CD4-positive, alpha-beta T cell treated with Interleukin-17A for 4 hours (primary cell): ENCODE measurements at regions not wholly inside any gene's neighbourhood (a gene's known extent, or its start where the extent isn't known, plus 50 kb on each side); places are given as distances from the start of the nearest gene placed in this dataset.

Experiments
- DNase-seq: peaks from one replicate; pipeline ENCODE4 v3.0.0-alpha.2; 2020; ENCODE audit warnings: mixed read lengths

DNA sequence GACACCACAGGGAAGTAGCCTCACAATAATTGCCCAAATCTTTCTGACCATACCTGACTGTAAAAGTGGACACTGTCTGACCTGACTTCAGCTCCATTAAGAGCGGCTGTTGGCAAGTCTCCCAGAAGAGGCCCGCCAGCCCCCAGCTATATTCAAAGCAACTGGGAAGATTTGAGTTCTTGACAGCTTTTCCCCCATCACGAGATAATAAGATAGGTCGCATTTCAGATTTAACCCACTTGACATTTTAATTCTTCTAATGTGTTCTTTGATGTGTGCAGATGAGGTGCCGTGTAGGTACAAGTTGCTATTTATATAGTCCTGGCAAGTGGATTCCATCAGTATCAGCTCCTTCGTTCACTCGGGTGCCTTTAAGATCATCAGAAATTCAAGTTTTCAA is 345.7 kb downstream of the DRD1 start:
- no peak for DNase-seq

DNA sequence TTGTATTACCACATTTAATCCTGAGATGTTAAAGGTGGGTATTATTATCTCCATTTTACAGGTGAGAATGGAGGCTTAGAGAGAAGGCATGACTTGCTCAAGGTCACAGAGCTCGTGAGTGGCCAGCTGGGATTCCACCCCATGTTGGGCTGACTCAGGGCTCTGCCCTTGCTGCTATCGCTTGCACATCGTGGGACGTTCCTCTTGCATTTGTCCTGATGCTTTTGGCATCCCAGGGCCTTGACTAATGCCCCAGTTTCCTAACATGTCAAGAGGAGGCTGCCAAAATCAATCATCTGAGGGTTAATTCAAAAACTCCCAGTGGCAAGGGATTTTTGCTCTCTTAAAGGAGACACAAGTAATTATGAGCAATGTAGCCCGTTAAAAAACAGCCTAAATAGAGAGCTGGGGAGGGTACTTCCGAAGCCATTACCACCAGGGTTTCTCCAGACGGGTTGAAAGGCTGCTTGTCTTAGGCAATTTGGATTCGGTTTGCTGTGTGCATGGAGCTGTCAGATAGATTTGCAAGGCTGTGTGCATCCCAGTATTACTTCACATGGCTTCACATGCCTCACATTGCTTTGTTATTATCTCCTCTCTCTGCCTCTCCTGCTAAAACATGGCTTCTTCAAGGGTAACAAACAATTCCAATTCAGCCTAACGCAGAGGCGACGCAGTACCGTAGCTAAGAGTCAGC is 347.4 kb downstream of the DRD1 start:
- no peak for DNase-seq

GRCh38 chr5:175094461-175094860 is 349.5 kb downstream of the DRD1 start:
- no peak for DNase-seq

- DNase-seq: no peak
These were observed 351.3 kb downstream of the DRD1 start for GRCh38 chr5:175092691-175093090.

GRCh38 chr5:175088963-175089362 is 355.0 kb downstream of the DRD1 start:
- DNase-seq: no peak

GRCh38 chr5:175082866-175083590 is 358.6 kb downstream of the MSX2 start:
- no peak for DNase-seq

DNA sequence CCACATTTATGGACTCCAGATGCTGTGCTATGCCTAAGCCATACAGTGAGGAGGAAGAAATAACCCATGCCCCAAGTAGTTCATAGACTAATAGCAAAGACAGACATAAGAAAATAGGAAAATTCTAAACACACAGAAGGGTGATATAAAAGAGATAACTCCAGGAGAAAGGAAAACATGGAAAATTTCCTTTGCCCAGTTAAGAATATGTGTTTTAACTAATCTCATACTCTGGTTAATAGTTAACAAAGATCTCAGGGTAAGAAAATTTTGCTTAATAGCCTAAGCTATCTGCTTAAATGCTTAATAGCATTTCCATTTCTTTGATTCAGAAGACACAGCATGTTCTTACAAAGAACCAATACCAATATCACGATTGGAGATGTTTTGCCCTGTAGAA is 358.0 kb downstream of the MSX2 start:
- no peak for DNase-seq

DNA sequence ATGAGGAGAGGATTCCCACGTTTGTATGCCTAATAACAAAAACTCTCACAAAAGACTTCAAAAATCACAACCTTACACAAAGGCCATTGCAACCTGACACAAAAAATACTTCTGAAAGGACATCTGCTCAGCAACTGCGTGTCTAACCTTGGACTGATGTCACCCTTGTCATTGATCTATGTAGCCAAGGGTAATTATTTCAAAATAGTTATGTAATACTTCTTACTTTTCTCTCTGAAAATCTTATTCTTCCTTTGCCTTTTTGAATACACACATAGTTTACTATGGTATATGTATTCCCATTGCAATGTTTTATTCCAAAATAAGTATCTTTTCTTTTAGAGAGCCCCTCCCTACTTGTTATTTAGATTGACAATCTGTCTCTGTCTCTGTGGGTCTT is 355.3 kb downstream of the MSX2 start:
- DNase-seq: no peak

- no peak for DNase-seq
These were observed 345.9 kb downstream of the MSX2 start for GRCh38 chr5:175070283-175070682.

- DNase-seq: no peak
These were observed 335.9 kb downstream of the MSX2 start for GRCh38 chr5:175060257-175060656.

DNA sequence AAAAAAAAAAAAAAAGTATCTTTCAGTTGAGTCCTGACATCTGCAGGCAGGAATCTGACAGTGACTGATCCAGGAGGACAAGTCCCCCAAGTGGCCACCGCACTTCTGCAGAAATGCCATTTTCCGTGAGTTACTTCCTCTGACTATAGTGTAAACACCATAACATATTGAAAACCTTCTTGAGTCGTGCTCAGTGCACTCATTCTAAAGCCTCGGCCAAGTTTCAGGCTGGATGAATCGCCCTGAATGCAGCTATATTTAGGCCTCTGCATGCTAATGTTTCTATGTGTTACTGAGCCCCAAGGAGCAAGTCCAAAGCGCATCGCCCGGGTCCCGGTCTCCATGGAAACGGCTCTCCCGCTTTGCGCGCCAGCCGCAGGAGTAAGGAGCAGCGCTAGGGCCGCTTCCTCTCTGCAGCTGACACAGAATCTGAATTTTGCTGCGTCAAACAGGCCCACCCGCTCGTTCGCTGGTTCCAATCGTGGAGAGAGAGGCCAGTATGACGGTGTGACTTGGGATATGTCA is 335.4 kb downstream of the MSX2 start:
- DNase-seq: no peak

- no peak for DNase-seq
These were observed 332.4 kb downstream of the MSX2 start for GRCh38 chr5:175056831-175057230.

DNA sequence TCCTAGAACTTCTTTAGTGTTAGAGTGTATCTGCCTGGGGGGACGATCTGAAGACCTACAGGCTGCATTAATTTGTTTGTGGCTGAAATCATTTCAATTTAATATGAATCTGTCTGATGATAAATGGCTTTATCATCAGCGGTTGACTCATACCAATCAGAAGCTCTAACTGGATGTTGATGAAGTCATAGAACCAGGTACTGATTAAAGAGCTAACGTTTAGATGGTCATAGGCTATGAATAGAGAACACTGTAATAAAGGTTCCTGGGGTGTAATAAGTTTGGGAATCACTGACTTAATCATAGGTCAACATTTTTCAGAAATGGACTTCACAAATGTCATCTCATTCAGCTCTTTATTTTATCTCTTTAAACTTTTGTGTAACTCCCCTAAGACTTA is 329.9 kb downstream of the MSX2 start:
- no peak for DNase-seq

GRCh38 chr5:175052351-175052750 is 328.0 kb downstream of the MSX2 start:
- no peak for DNase-seq

- no peak for DNase-seq
These were observed 322.7 kb downstream of the MSX2 start for GRCh38 chr5:175047048-175047447.

DNA sequence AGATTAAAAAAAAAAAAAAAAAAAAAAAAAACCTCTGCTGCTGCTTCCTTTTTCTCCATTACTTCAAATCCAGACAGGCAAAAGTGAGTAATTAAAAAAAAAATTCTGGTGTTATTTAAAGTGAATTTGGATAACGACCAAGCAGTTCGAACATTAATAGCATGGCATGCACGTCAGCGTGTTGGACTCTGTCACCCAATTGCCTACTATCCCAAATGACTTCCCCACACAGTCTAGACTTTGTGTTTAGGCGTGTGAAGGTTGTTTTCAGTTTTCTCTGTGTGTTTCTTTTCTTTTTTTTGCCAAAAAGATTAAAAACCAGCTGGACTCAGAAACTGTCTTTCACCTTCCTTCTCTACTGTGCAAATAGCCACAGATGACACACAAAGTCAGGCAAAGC is 321.4 kb downstream of the MSX2 start:
- no peak for DNase-seq

- no peak for DNase-seq
These were observed 313.4 kb downstream of the MSX2 start for GRCh38 chr5:175037820-175038219.

- no peak for DNase-seq
These were observed 311.6 kb downstream of the MSX2 start for GRCh38 chr5:175035882-175036533.

GRCh38 chr5:175034924-175035323 is 310.5 kb downstream of the MSX2 start:
- DNase-seq: no peak

- DNase-seq: no peak
These were observed 308.4 kb downstream of the MSX2 start for GRCh38 chr5:175032741-175033151.

DNA sequence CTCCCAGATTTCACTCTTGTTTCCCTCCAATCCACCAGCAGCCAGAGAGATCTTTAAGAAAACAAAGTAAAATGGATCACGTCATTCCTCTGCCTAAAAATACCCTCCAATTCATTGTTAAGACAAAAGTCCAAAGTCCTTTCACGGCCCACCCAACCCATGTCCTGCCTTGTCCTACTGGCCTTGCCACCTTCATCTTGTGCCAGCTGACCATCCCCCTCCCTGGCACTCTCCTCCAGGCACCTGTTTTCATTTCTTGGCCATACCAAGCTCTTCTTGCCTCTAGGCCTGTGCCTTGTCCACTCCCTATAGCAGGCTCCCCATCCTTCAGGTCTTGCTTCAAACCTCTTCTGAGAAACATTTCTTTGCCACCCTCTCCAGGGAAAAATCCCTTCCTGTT is 307.6 kb downstream of the MSX2 start:
- DNase-seq: no peak

- no peak for DNase-seq
These were observed 303.0 kb downstream of the MSX2 start for GRCh38 chr5:175027390-175027789.

GRCh38 chr5:175025077-175025476 is 300.7 kb downstream of the MSX2 start:
- no peak for DNase-seq
